HepG2 (cell line): ENCODE measurements at regions not wholly inside any gene's neighbourhood (a gene's known extent, or its start where the extent isn't known, plus 50 kb on each side); places are given as distances from the start of the nearest gene placed in this dataset.

Source experiments
- MBNL3 ChIP-seq: fragments of 250-450 bp; sonication (Bioruptor Pico); conservative IDR thresholded peaks from 2 replicates; pipeline ENCODE4 v1.8.0; 2022; ENCODE audit warnings: mild to moderate bottlenecking, inconsistent platforms
- RAD51 ChIP-seq: fragments of 450-650 bp; IDR thresholded peaks from 2 replicates; pipeline ENCODE4 v1.6.1; 2016; ENCODE audit warnings: borderline replicate concordance
- ZNF251 ChIP-seq: sonication (generic); formaldehyde crosslinking; IDR thresholded peaks from 2 replicates; pipeline ENCODE4 v1.9.0; 2021; ENCODE audit warnings: mild to moderate bottlenecking, missing genetic modification reagents
- ZNF407 ChIP-seq: sonication (generic); formaldehyde crosslinking; IDR thresholded peaks from one replicate; pipeline ENCODE4 v1.5.1; 2020; ENCODE audit warnings: mild to moderate bottlenecking, missing genetic modification reagents; ENCODE audit errors: not compliant biosample characterization
- ZNF460 ChIP-seq: sonication (generic); formaldehyde crosslinking; IDR thresholded peaks from 2 replicates; pipeline ENCODE4 v1.5.1; 2020; ENCODE audit warnings: missing genetic modification reagents, mild to moderate bottlenecking, borderline replicate concordance
- ZNF570 ChIP-seq: sonication (generic); formaldehyde crosslinking; IDR thresholded peaks from 2 replicates; pipeline ENCODE4 v1.4.0; 2020; ENCODE audit warnings: mild to moderate bottlenecking, missing genetic modification reagents, borderline replicate concordance
- TF ChIP-seq, protein P1 (sequence below): sonication (generic); formaldehyde crosslinking; IDR thresholded peaks from 2 replicates; pipeline ENCODE4 v1.4.0; 2020; ENCODE audit warnings: mild to moderate bottlenecking, missing genetic modification reagents
- TF ChIP-seq, protein P2 (sequence below): sonication (generic); formaldehyde crosslinking; IDR thresholded peaks from 2 replicates; pipeline ENCODE4 v1.4.0; 2020; ENCODE audit warnings: low read depth, missing genetic modification reagents

GRCh38 chr5:42915306-42915866 lies 103.7 kb upstream of the SELENOP start (continued):
- TF ChIP-seq ZNF407 (CRISPR knock-in tag) (no peak), ZNF251 (CRISPR knock-in tag) (no peak), ZNF570 (CRISPR knock-in tag) (no peak), RAD51 (no peak), MBNL3 (CRISPR knock-in tag) (no peak), ZNF460 (no peak)
- TF ChIP-seq, protein P1, sequence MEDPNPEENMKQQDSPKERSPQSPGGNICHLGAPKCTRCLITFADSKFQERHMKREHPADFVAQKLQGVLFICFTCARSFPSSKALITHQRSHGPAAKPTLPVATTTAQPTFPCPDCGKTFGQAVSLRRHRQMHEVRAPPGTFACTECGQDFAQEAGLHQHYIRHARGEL (CRISPR knock-in tag), result no peak
- TF ChIP-seq, protein P2, sequence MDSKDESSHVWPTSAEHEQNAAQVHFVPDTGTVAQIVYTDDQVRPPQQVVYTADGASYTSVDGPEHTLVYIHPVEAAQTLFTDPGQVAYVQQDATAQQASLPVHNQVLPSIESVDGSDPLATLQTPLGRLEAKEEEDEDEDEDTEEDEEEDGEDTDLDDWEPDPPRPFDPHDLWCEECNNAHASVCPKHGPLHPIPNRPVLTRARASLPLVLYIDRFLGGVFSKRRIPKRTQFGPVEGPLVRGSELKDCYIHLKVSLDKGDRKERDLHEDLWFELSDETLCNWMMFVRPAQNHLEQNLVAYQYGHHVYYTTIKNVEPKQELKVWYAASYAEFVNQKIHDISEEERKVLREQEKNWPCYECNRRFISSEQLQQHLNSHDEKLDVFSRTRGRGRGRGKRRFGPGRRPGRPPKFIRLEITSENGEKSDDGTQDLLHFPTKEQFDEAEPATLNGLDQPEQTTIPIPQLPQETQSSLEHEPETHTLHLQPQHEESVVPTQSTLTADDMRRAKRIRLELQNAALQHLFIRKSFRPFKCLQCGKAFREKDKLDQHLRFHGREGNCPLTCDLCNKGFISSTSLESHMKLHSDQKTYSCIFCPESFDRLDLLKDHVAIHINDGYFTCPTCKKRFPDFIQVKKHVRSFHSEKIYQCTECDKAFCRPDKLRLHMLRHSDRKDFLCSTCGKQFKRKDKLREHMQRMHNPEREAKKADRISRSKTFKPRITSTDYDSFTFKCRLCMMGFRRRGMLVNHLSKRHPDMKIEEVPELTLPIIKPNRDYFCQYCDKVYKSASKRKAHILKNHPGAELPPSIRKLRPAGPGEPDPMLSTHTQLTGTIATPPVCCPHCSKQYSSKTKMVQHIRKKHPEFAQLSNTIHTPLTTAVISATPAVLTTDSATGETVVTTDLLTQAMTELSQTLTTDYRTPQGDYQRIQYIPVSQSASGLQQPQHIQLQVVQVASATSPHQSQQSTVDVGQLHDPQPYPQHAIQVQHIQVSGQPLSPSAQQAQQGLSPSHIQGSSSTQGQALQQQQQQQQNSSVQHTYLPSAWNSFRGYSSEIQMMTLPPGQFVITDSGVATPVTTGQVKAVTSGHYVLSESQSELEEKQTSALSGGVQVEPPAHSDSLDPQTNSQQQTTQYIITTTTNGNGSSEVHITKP (CRISPR knock-in tag), result no peak
